SK-N-SH (cell line): ENCODE measurements at regions not wholly inside any gene's neighbourhood (a gene's known extent, or its start where the extent isn't known, plus 50 kb on each side); places are given as distances from the start of the nearest gene placed in this dataset.

ENCODE experiments used
- CTCF ChIA-PET: fragments of 300-600, 350-600 bp; formaldehyde crosslinking; extraction: SDS; loops from one replicate; lab custom pipeline; 2021; lab: Yijun Ruan, JAX
- POLR2A ChIA-PET: fragments of 350-600 bp; sonication (Branson Sonifier 250); formaldehyde crosslinking; extraction: SDS; loops from one replicate; lab custom pipeline; 2020; ENCODE audit warnings: antibody characterized with exemption, inconsistent platforms; lab: Yijun Ruan, JAX
- DNase-seq: peaks from one replicate; pipeline ENCODE4 v3.0.0; 2012
- H2AFZ ChIP-seq: fragments of 200-600 bp; sonication (generic); 2 replicates; pipeline ENCODE4 v1.8.1; 2016; ENCODE audit warnings: antibody characterized with exemption, mild to moderate bottlenecking, low read depth
- H3F3A ChIP-seq: fragments of 200-600 bp; sonication (generic); replicated peaks from 2 replicates; pipeline ENCODE3; 2016; ENCODE audit warnings: antibody characterized with exemption, mild to moderate bottlenecking; ENCODE audit not compliant: insufficient read depth
- H3K27ac ChIP-seq, 2 experiments: fragments of 200-500 bp in 1 of 2; fragments of 200-600 bp in 1 of 2; sonication (Bioruptor generic) in 1 of 2; sonication (generic), shearing (Covaris generic) in 1 of 2; 2 replicates each; pipeline versions ENCODE4 v1.5.1 to v1.6.1; 2014 to 2016; ENCODE audit warnings: low read depth in 2 of 2, inconsistent platforms in 1 of 2, low read length in 1 of 2, mild to moderate bottlenecking in 1 of 2, mixed read lengths in 1 of 2
- H3K27me3 ChIP-seq: fragments of 200-600 bp; sonication (generic), shearing (Covaris generic); 2 replicates; pipeline ENCODE4 v1.6.1; 2016; ENCODE audit warnings: mixed run types; ENCODE audit not compliant: insufficient read depth
- H3K36me3 ChIP-seq, 2 experiments: fragments of 200-500 bp in 1 of 2; fragments of 200-600 bp in 1 of 2; sonication (Bioruptor generic) in 1 of 2; sonication (generic) in 1 of 2; replicated peaks in 1 of 2; 2 replicates each; pipeline versions ENCODE3 to v1.5.1; 2014 to 2016; ENCODE audit warnings: low read length in 1 of 2, mild to moderate bottlenecking in 1 of 2; ENCODE audit not compliant: insufficient read depth in 2 of 2, control insufficient read depth in 1 of 2
- H3K4me1 ChIP-seq, 2 experiments: fragments of 200-500 bp in 1 of 2; fragments of 200-600 bp in 1 of 2; sonication (Bioruptor generic) in 1 of 2; sonication (generic), shearing (Covaris generic) in 1 of 2; 2 replicates each; pipeline versions ENCODE4 v1.5.1 to v1.6.1; 2014 to 2016; ENCODE audit warnings: low read depth in 1 of 2, low read length in 1 of 2, mixed run types in 1 of 2; ENCODE audit not compliant: insufficient read depth in 2 of 2, control insufficient read depth in 1 of 2
- H3K4me2 ChIP-seq: fragments of 200-600 bp; sonication (generic), shearing (Covaris generic); 2 replicates; pipeline ENCODE4 v1.6.1; 2017; ENCODE audit warnings: mixed run types
- H3K4me3 ChIP-seq, 2 experiments: fragments of 200-500 bp in 1 of 2; fragments of 200-600 bp in 1 of 2; sonication (Bioruptor generic) in 1 of 2; sonication (generic), shearing (Covaris generic) in 1 of 2; 2 replicates each; pipeline versions ENCODE4 v1.5.1 to v1.8.1; 2014 to 2016; ENCODE audit warnings: low read depth in 2 of 2, inconsistent platforms in 1 of 2, low read length in 1 of 2, mild to moderate bottlenecking in 1 of 2, mixed read lengths in 1 of 2, moderate library complexity in 1 of 2
- H3K79me2 ChIP-seq: fragments of 200-600 bp; sonication (generic); 2 replicates; pipeline ENCODE4 v1.8.1; 2017; ENCODE audit warnings: mild to moderate bottlenecking; ENCODE audit not compliant: insufficient read depth
- H3K9ac ChIP-seq: fragments of 200-600 bp; sonication (generic); 2 replicates; pipeline ENCODE4 v1.6.1; 2017; ENCODE audit warnings: mixed run types
- H3K9me2 ChIP-seq: fragments of 200-600 bp; sonication (generic); 2 replicates; pipeline ENCODE4 v1.6.1; 2017; ENCODE audit warnings: mixed run types
- H3K9me3 ChIP-seq: fragments of 200-600 bp; sonication (generic); 2 replicates; pipeline ENCODE4 v1.6.1; 2017; ENCODE audit warnings: mixed run types, mild to moderate bottlenecking, moderate library complexity
- H4K20me1 ChIP-seq: fragments of 200-600 bp; sonication (generic); 2 replicates; pipeline ENCODE4 v1.6.1; 2017; ENCODE audit warnings: mild to moderate bottlenecking, mixed run types; ENCODE audit not compliant: insufficient read depth
- ELF1 ChIP-seq: IDR thresholded peaks from 2 replicates; pipeline ENCODE4 v1.4.0; 2012
- EP300 ChIP-seq, 2 experiments: IDR thresholded peaks; 2 replicates each; pipeline versions ENCODE4 v1.4.0 to v1.6.1; 2012; ENCODE audit warnings: borderline replicate concordance in 1 of 2, low read depth in 1 of 2, low read length in 1 of 2
- EZH2phosphoT487 ChIP-seq: fragments of 200-600 bp; sonication (generic); IDR thresholded peaks from 2 replicates; pipeline ENCODE4 v1.6.1; 2017; ENCODE audit warnings: low read depth, mixed run types, mild to moderate bottlenecking, antibody characterized with exemption, moderate library complexity, borderline replicate concordance
- FOSL2 ChIP-seq: IDR thresholded peaks from 2 replicates; pipeline ENCODE4 v1.4.0; 2012; ENCODE audit warnings: low read depth, mild to moderate bottlenecking, moderate library complexity, borderline replicate concordance
- GATA2 ChIP-seq: sonication (generic); formaldehyde crosslinking; IDR thresholded peaks from 2 replicates; pipeline ENCODE4 v1.5.0; 2020; ENCODE audit warnings: mild to moderate bottlenecking, missing genetic modification reagents
- JUND ChIP-seq: IDR thresholded peaks from 2 replicates; pipeline ENCODE4 v1.4.0; 2012
- MEF2A ChIP-seq: IDR thresholded peaks from 2 replicates; pipeline ENCODE4 v1.4.0; 2012; ENCODE audit warnings: low read depth, borderline replicate concordance
- MXI1 ChIP-seq: IDR thresholded peaks from 2 replicates; pipeline ENCODE4 v1.6.1; 2012; ENCODE audit warnings: mild to moderate bottlenecking, low read depth, low read length, improper control_type of control experiment
- RXRA ChIP-seq: IDR thresholded peaks from 2 replicates; pipeline ENCODE4 v1.4.0; 2012; ENCODE audit warnings: low read depth, mild to moderate bottlenecking, borderline replicate concordance
- SIN3A ChIP-seq: IDR thresholded peaks from 2 replicates; pipeline ENCODE4 v1.6.1; 2012; ENCODE audit warnings: low read depth, mild to moderate bottlenecking, low read length, moderate library complexity, borderline replicate concordance
- TAF1 ChIP-seq: IDR thresholded peaks from 2 replicates; pipeline ENCODE4 v1.6.1; 2012; ENCODE audit warnings: low read depth, mild to moderate bottlenecking, low read length, moderate library complexity, borderline replicate concordance
- TEAD4 ChIP-seq: IDR thresholded peaks from 2 replicates; pipeline ENCODE4 v1.4.0; 2012; ENCODE audit warnings: mild to moderate bottlenecking, borderline replicate concordance; ENCODE audit not compliant: insufficient read depth
- YY1 ChIP-seq: IDR thresholded peaks from 2 replicates; pipeline ENCODE4 v1.4.0; 2012; ENCODE audit warnings: low read depth, mild to moderate bottlenecking
- WGBS: methylation state at CpG from one replicate; pipeline ENCODE4 v1.1.6; 2017; ENCODE audit warnings: low lambda C conversion rate; 5-methylcytosine and 5-hydroxymethylcytosine counted together
- TF ChIP-seq, protein P1 (sequence below): IDR thresholded peaks from 2 replicates; pipeline ENCODE4 v1.4.0; 2012; ENCODE audit warnings: low read depth, borderline replicate concordance

DNA sequence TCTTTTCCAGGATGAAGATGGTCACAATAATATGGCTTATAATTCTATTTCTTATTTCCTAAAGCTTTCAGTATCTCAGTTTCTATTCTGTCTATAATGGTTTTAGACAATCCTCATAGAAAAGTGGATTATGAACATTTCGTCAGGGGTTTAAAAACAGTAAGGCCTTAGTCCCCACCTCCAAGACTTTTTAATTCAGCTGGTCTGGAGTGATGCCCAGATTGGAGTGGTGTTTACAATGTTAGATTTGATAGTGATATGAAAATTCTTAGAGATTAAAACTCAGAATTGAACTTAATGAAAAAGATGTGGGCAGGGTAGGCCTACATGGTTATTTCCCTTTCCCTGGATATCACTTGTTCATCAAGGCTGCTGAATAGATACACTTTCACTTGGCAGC is 1238.3 kb downstream of the SORCS3 start:
- Histone ChIP-seq H3K27ac (no peak overlapping the region), H3K4me1 (no peaks in the 10 kb centered on the region), H3K9me2 (no peaks in the 10 kb centered on the region), H3K4me2 (no peak overlapping the region), H3K9ac (no peak overlapping the region), H3K9me3 (no peaks in the 10 kb centered on the region), H4K20me1 (no peaks in the 10 kb centered on the region), H3K36me3 (no peaks in the 10 kb centered on the region), H3K27me3 (no peaks in the 10 kb centered on the region), H3K79me2 (no peaks in the 10 kb centered on the region), H3F3A (no peaks in the 10 kb centered on the region), H3K4me3 (no peak overlapping the region), H2AFZ (no peak overlapping the region)
- TF ChIP-seq JUND (no peak), EZH2phosphoT487 (no peak), FOSL2 (no peak), TAF1 (no peak), YY1 (no peak), ELF1 (no peak), MEF2A (no peak), MXI1 (no peak), RXRA (no peak)
- POLR2A ChIA-PET = no interaction called here
- CTCF ChIA-PET = interaction anchor here (0.5 kb wide), 1 partner anchor 19 kb away, joined by 3 read pairs; no protein-coding TSS in a partner anchor
- no peak for DNase-seq
- WGBS = 12% methylated on average over 1 of the region's 1 CpG

- Histone ChIP-seq H3F3A (no peaks in the 10 kb centered on the region), H4K20me1 (no peaks in the 10 kb centered on the region), H2AFZ (no peak overlapping the region), H3K4me3 (no peak overlapping the region), H3K27ac (no peak overlapping the region), H3K4me1 (no peaks in the 10 kb centered on the region), H3K27me3 (no peaks in the 10 kb centered on the region), H3K9me2 (no peaks in the 10 kb centered on the region), H3K4me2 (no peak overlapping the region), H3K9ac (no peak overlapping the region), H3K9me3 (no peaks in the 10 kb centered on the region), H3K36me3 (no peaks in the 10 kb centered on the region), H3K79me2 (no peaks in the 10 kb centered on the region)
- WGBS = 24% methylated on average over 2 of the region's 2 CpGs
- POLR2A ChIA-PET = no interaction called here
- DNase-seq = no peak
- CTCF ChIA-PET = no interaction called here
- TF ChIP-seq GATA2 = no peak
- no peak for TF ChIP-seq TEAD4
- no peak for TF ChIP-seq EP300 (IDR thresholded peaks at IDR 0.05; ENCODE audit: borderline replicate concordance in 1 of 2, low read depth in 1 of 2, low read length in 1 of 2)
- TF ChIP-seq SIN3A = no peak
- TF ChIP-seq, protein P1, sequence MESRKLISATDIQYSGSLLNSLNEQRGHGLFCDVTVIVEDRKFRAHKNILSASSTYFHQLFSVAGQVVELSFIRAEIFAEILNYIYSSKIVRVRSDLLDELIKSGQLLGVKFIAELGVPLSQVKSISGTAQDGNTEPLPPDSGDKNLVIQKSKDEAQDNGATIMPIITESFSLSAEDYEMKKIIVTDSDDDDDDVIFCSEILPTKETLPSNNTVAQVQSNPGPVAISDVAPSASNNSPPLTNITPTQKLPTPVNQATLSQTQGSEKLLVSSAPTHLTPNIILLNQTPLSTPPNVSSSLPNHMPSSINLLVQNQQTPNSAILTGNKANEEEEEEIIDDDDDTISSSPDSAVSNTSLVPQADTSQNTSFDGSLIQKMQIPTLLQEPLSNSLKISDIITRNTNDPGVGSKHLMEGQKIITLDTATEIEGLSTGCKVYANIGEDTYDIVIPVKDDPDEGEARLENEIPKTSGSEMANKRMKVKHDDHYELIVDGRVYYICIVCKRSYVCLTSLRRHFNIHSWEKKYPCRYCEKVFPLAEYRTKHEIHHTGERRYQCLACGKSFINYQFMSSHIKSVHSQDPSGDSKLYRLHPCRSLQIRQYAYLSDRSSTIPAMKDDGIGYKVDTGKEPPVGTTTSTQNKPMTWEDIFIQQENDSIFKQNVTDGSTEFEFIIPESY = no peak
- TF ChIP-seq TAF1 = no peak
- TF ChIP-seq JUND = no peak
Observed at GRCh38 chr10:105875050-105875449, 1234.0 kb downstream of the SORCS3 start.
